HG03025 (cell line): ENCODE measurements at regions not wholly inside any gene's neighbourhood (a gene's known extent, or its start where the extent isn't known, plus 50 kb on each side); places are given as distances from the start of the nearest gene placed in this dataset.
"Not testable (repeated sequence)": the region's sequence is repeated elsewhere in the genome, so short reads cannot be mapped to it uniquely, and the experiment has no call there.

ENCODE experiments used
- ATAC-seq: cut with Tn5 transposase; IDR thresholded peaks from one replicate; pipeline ENCODE4 v1.9.1; 2021; ENCODE audit warnings: mild to moderate bottlenecking, moderate library complexity; ENCODE audit not compliant: unreplicated experiment, low FRiP score

DNA sequence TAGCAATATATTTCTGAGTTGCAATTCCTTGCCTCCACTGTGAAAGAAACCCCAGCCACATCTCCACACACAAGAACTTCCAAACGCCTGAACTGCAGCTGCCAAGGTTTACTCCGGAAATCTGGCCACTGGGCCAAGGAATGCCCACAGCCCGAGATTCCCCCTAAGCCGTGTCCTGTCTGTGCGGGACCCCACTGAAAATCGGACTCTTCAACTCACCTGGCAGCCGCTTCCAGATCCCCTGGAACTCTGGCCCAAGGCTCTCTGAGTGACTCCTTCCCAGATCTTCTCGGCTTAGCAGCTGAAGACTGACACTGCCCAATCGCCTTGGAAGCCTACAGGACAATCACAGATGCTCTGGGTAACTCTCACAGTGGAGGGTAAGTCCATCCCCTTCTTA, 256.3 kb upstream of the GULP1 start:
- ATAC-seq: not testable (repeated sequence)

DNA sequence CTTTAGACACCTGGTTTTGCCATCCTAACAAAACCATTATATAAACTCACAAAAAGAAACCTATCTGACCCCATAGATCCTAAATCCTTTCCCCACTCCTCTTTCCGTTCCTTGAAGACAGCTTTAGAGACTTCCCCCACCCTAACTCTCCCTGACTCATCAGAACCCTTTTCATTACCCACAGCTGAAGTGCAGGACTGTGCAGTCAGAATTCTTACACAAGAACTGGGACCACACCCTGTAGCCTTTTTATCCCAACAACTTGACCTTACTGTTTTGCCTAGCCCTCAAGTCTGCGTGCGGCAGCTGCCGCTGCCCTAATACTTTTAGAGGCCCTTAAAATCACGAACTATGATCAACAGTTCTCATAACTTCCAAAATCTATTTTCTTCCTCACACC, 254.9 kb upstream of the GULP1 start:
- ATAC-seq: not testable (repeated sequence)

DNA sequence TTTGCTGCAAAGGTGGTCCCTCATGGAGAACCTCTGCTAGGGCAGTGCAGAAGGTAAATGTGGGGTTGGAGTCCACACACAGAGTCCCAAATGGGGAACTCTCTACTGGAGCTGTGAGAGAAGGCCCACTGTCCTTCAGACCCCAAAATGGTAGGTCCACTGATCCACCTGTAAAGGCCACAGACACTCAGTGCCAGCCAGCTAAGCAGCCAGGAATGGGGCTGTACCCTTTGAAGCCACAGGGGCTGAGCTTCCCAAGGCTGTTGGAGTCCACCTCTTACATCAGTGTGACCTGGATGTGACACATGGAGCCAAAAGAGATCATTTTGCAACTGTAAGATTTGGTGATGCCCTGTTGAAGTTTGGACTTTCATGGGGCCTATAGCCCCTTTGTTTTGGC, 252.4 kb upstream of the GULP1 start:
- no peak for ATAC-seq

DNA sequence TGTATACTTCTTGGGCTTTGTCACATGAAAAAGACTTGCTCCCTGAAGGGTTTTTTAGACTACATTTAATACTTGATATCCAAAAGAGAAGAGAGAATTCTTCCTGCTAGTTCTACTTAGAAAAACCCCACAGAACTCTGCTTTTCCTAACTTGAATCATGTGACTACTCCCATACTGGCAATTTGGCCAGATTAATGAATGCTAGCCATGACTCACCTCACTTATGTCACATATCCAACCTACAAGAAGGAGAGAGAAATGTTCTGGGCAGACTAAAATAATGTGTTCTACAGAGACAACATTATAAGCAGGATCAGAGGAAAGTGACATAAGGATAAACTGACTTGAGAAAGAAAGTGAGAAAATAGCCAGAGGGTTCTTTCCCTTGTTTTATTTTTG, 249.3 kb upstream of the GULP1 start:
- no peak for ATAC-seq

DNA sequence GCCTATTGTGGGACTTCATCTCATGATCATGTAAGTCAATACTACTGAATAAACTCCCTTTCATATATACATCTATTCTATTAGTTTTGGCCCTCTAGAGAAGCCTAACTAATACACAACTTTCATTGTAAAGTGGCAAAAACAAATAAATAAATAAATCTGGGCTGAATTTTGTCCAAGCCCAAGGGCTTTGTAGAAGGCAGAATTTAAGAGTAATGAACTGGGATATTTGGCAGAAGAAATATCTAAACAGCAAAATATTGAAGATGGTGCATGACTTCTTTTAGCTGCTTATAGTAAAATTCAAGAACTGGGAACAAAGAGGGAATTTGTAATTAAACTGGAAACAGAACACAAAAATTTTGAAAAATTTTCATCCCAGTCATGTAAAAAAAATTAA, 246.7 kb upstream of the GULP1 start:
- no peak for ATAC-seq

DNA sequence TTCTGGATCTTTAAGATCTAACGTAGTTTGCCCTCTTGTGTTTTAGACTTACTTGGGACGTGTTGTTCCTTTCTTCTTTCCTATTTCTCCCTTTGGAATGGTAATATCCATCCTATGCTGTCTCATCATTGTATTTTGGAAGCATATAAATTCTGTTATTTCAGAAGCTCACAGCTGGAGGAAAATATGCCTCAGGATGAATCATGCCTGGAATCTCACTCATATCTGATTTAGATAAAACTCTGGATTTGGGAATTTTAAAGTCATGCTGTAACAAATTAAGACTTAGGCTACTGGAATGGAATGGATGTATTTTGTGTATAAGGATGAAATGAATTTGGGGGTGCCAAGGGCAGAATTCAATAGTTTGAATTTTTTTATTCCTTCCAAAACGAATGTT, 245.2 kb upstream of the GULP1 start:
- ATAC-seq: no peak

DNA sequence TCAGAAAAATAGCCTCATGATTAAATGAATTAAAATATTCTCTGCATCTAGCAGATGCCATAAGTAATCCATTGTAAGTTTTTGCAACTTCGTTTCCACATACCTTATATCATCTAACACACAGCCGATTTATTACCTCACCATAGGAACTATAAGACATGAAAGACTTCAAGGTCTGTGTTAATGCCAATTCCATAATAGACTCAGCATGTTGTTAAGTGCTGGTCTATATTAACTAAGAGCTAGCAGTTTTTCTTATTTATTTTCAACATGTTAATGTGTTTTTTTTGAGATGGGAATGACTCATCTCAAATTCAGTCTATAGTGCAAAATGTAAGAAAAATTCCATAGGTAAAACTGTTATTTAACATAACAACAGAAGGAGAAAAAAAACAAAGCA, 243.9 kb upstream of the GULP1 start:
- ATAC-seq: no peak

GRCh38 chr2:188050726-188051125, 240.9 kb upstream of the GULP1 start:
- ATAC-seq: no peak

DNA sequence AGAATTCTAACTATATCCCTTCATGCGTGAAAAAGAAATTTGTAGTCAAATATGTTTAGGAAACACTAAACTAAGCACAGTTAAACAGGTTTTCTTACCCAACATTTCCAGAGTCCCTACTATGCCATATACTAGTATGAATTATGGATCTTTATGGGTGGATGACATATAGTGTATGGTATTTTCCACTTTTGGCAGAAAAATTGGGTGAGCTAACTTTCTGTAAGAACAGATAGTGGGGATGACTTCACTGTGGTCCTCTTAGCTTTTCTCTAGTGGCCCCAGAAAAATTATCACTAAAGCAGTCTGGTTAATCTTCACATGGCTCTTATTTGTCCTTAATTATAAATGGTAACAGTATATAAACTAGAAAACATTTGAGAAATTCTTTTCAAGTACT, 240.0 kb upstream of the GULP1 start:
- ATAC-seq: no peak

GRCh38 chr2:188065386-188065785, 226.3 kb upstream of the GULP1 start:
- ATAC-seq: no peak

- no peak for ATAC-seq
Measured at GRCh38 chr2:188068093-188068492, 223.6 kb upstream of the GULP1 start.

DNA sequence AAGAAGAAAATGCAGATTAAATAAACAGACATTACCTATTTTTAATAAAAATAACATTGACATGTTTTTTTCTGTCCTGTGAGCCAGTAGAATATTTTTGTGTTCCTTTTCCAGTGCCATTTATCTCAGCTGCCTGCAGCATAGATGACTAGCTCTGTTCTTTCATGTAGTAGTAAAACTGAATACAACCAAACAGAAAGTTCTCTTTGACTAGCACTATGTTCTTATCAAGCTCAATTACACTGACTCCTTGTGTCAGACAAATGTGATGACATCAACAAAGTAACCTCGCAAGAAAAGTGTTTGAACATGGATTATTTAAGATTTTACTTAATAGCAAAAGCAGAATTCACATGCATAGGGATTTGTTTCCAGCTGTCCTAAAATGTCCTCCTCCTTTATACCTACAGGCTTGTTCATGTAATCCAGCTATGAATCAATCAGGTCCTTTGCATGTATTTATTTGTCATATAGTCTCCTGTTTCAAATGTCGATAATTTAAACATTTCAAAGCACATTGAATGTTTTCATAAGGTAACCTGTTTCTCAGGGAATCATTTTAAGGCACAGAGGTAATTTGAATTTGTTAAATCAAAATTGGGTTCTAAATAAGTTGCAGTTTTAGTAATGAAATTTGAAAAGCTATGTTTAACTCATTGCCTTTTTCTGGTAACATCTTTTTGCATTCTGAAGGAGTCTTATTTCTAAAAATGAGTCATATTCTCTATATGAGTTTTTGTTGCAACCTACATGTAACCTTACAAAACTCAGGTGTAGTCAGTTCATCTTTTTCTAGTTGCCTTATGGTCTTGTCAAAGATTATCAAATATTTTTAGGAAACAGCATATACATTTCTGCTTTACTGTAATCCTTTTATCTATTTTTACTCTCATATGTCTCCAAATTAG, 215.3 kb upstream of the GULP1 start:
- ATAC-seq: peak; percentile 76

DNA sequence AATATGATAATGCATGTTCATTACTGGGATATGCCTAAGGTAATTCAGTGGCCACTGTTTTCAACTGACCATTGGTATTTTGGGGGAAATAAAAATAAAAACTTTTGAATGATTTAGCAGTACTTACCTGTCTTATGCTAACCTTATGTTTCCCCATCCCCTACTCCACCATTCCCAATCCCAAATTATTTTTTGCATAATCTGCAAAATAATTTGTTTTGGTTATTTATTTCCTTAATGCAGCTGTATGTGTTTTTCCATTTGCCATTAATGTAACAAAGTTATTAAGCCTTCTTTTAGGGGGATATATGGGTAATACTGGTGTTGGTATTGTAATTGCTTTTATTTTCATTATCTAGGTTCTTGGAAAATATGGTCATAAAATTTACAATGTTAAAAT, 213.9 kb upstream of the GULP1 start:
- ATAC-seq: no peak

DNA sequence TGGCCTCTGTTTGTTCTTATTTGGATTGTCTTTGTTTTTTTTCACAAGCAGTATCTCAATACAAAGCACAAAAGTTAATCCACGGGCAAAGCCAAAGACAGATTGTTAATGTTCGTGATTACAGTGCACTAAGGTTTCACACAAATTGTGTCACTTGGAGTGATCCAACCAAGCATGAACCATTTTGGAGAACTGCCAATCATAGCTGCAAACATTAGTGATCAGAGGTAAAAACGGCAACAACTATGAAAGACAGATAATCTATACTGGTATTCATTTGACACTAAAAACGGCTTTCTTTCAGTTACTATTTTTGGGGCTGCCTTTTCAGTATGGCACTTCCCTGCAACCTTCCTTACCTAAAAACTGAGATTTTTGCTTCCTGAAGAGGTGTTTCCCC, 213.1 kb upstream of the GULP1 start:
- ATAC-seq: no peak

- ATAC-seq: no peak
Measured at GRCh38 chr2:188079196-188079595, 212.5 kb upstream of the GULP1 start.

DNA sequence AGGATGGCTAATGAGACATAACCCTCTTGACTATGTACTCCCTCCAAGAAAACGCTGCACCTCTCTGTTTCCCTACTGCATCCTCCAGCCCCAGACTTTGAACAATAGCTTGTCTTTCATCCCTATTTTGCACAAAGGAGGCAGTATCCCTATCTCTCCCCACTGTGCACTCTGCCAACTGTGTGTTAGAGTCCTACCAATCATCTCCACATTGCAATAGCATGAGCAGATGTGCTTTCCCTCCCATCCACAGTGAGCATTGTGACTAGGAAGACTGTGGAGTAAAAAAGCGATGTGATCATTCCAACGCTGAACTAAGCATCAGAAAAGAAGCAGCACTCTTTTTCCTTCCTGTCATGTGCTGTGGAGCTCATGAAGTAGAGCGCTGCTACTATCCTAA, 206.3 kb upstream of the GULP1 start:
- no peak for ATAC-seq

- no peak for ATAC-seq
Measured at GRCh38 chr2:188089901-188090300, 201.8 kb upstream of the GULP1 start.

DNA sequence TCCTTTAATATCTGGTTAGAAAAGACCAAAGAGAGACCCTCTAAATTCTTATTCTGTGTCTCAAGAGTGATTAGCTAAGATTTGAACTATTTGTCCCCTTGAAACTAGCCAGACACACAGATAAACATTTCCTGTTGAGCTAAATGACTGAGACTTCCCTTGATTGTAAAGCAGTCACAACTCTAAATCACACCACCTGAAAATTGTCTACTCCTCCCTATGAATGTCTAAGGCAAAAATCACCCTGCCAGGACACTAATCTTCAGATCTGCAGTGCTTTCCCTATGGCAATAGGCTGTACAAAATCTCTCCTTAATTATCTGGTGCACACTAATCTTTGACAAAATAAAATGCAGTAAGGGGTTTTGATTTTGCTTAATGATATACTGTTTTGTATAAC, 200.5 kb upstream of the GULP1 start:
- no peak for ATAC-seq

GRCh38 chr2:188092734-188093133, 198.9 kb upstream of the GULP1 start:
- no peak for ATAC-seq

DNA sequence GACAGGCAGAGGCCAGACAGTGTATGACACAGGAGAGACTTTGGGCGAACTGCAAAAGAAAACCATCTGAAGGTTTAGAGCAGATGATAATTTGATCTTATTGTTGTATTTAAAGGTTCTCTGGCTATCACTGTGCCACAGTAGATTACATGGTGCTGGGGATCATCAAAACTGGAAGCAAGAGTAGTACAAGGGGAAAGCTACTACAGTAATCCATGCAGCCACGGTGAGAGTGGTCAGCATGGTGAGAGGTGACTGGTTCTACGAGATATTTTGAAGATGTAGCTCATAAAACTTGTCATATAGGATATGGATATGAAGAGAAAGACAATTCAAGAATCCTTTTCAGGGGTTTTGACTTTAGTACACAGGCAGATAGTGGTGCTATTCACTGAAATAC, 194.8 kb upstream of the GULP1 start:
- ATAC-seq: no peak

- ATAC-seq: no peak
Measured at GRCh38 chr2:188102881-188103280, 188.8 kb upstream of the GULP1 start.

- ATAC-seq: no peak
Measured at GRCh38 chr2:188114014-188114413, 177.7 kb upstream of the GULP1 start.

- no peak for ATAC-seq
Measured at GRCh38 chr2:188117706-188118105, 174.0 kb upstream of the GULP1 start.
